GM13976 (cell line): ENCODE measurements at regions not wholly inside any gene's neighbourhood (a gene's known extent, or its start where the extent isn't known, plus 50 kb on each side); places are given as distances from the start of the nearest gene placed in this dataset.

Experiments
- DNase-seq: peaks from one replicate; pipeline ENCODE4 v3.0.0; 2012; ENCODE audit warnings: low spot score
- CTCF ChIP-seq: IDR thresholded peaks from 2 replicates; pipeline ENCODE4 v1.5.1; 2012; ENCODE audit warnings: borderline replicate concordance, mild to moderate bottlenecking; ENCODE audit not compliant: insufficient read depth; ENCODE audit errors: extremely low read depth, missing control alignments, control extremely low read depth
- in situ Hi-C: fragments of 300-500 bp; cut with MboI; formaldehyde crosslinking; loops from one replicate; pipeline ENCODE4 v1.12.0; 2022; ENCODE audit warnings: low sequenced_read_pairs, mixed read lengths, inconsistent platforms; ENCODE audit not compliant: unreplicated experiment

GRCh38 chr6:150713931-150714330 is 114.2 kb downstream of the PLEKHG1 start:
- no peak for DNase-seq
- no peak for TF ChIP-seq CTCF
- in situ Hi-C loops: no loop called here

GRCh38 chr6:150715133-150715532 is 115.4 kb downstream of the PLEKHG1 start:
- in situ Hi-C loops: no loop called here
- TF ChIP-seq CTCF: no peak

GRCh38 chr6:150717419-150717818 is 117.7 kb downstream of the PLEKHG1 start:
- no peak for DNase-seq
- in situ Hi-C loops: no loop called here
- TF ChIP-seq CTCF: no peak

More at GRCh38 chr6:150715133-150715532, 115.4 kb downstream of the PLEKHG1 start:
- no peak for DNase-seq

DNA sequence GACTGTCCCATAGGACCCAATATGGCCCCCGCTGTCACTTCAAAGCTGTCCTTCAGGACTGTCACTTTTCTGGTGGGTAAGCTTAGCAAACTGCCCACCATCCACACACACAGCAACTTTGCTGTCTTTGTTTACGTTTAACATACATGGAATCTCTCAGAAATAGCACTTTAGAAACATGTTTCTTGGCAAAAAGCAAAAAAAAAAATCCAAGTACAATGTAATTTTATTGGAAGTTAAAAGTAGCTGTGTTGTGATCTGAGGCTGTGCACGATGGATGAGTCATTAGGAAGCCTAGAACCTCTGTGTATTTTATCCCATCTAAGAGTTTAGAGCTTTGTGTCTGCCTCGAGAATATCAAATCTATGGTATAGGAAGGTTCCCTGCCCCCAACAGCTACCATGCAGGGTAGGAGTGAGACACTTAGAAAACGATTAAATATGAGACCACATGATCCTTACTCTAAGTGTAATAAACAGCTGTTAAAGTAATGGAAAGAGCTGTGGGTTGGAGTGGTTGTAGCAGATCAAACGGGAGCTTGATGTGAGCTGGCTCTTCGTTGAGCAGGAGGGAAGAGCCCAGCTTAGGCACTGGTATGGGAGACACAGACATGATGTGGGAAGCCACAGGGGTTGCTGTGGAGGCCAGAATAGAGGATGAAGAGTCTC is 119.5 kb downstream of the PLEKHG1 start:
- TF ChIP-seq CTCF: no peak
- DNase-seq: no peak
- in situ Hi-C loops: no loop called here

DNA sequence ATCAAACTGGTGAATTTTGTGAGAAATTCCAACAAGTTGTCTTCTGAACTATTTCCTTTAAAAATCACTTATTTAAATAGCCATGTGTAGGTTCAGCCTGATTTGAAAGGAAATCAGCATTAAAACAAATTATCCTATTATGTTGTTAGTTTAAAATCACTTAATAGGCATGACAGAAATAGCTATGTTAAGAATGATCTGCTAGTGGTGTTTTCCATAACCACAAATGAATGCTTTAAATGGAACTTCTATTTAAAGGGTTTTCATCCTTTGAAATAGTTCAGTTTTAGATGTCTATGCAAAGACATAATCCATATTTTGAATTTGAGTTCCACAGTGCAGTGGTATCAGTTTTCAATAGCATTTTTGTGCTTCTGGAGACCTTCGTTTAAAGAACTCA is 120.1 kb downstream of the PLEKHG1 start:
- DNase-seq: no peak
- in situ Hi-C loops: no loop called here
- no peak for TF ChIP-seq CTCF

- DNase-seq: peak; percentile 74
- in situ Hi-C loops: no loop called here
- TF ChIP-seq CTCF: no peak
These were observed 121.1 kb downstream of the PLEKHG1 start for GRCh38 chr6:150720774-150721233.
